GM23338 (cell line): ENCODE measurements at regions not wholly inside any gene's neighbourhood (a gene's known extent, or its start where the extent isn't known, plus 50 kb on each side); places are given as distances from the start of the nearest gene placed in this dataset.
A peak's percentile ranks its signal among the peaks of the same experiment; 100 is the strongest.

Source experiments
- ATAC-seq: fragments of 200-7000 bp; cut with Tn5 transposase; 3 replicates; pipeline ENCODE4 v1.9.1; 2020
- DNase-seq: peaks from one replicate; pipeline ENCODE4 v3.0.0-alpha.2; 2015; ENCODE audit warnings: low spot score
- H2AFZ ChIP-seq: fragments of 200-600 bp; sonication (generic); 2 replicates; pipeline ENCODE4 v1.8.0; 2016; ENCODE audit warnings: antibody characterized with exemption, mild to moderate bottlenecking, moderate library complexity
- H3F3A ChIP-seq: fragments of 200-600 bp; sonication (generic); replicated peaks from 2 replicates; pipeline ENCODE4 v1.8.0; 2017; ENCODE audit warnings: antibody characterized with exemption, mixed run types, low read depth
- H3K27ac ChIP-seq: fragments of 200-600 bp; sonication (generic); 2 replicates; pipeline ENCODE4 v1.6.1; 2016; ENCODE audit warnings: low read depth
- H3K27me3 ChIP-seq: fragments of 200-600 bp; sonication (generic); 2 replicates; pipeline ENCODE4 v1.8.0; 2016; ENCODE audit warnings: mild to moderate bottlenecking, mixed run types, moderate library complexity; ENCODE audit not compliant: insufficient read depth
- H3K36me3 ChIP-seq: fragments of 200-600 bp; sonication (generic); 2 replicates; pipeline ENCODE4 v1.8.0; 2016; ENCODE audit warnings: mild to moderate bottlenecking; ENCODE audit not compliant: insufficient read depth
- H3K4me1 ChIP-seq: fragments of 200-600 bp; sonication (generic); 2 replicates; pipeline ENCODE4 v1.8.0; 2016; ENCODE audit warnings: mild to moderate bottlenecking, moderate library complexity; ENCODE audit not compliant: insufficient read depth
- H3K4me2 ChIP-seq: fragments of 200-600 bp; sonication (generic); 2 replicates; pipeline ENCODE4 v1.7.1; 2017; ENCODE audit warnings: mixed run types
- H3K4me3 ChIP-seq: fragments of 200-600 bp; sonication (generic); 2 replicates; pipeline ENCODE4 v1.6.1; 2016; ENCODE audit warnings: mixed run types
- H3K79me2 ChIP-seq: fragments of 200-600 bp; sonication (generic); replicated peaks from 2 replicates; pipeline ENCODE4 v1.8.0; 2017; ENCODE audit warnings: mild to moderate bottlenecking; ENCODE audit not compliant: insufficient read depth
- H3K9me2 ChIP-seq: fragments of 200-600 bp; sonication (generic); 2 replicates; pipeline ENCODE4 v1.8.0; 2017; ENCODE audit not compliant: insufficient read depth
- H4K20me1 ChIP-seq: fragments of 200-600 bp; sonication (generic); replicated peaks from 2 replicates; pipeline ENCODE4 v1.8.0; 2017; ENCODE audit warnings: mild to moderate bottlenecking; ENCODE audit not compliant: insufficient read depth
- H3K27ac Mint-ChIP-seq: 2 replicates; pipeline ENCODE4 v1.8.0; 2020; ENCODE audit warnings: inconsistent platforms, mild to moderate bottlenecking, moderate library complexity, mixed read lengths
- H3K27me3 Mint-ChIP-seq: 3 replicates; pipeline ENCODE4 v1.8.0; 2022; ENCODE audit warnings: low read depth, mild to moderate bottlenecking, moderate library complexity, mixed read lengths, inconsistent platforms; ENCODE audit not compliant: insufficient read depth, poor library complexity
- H3K36me3 Mint-ChIP-seq: 3 replicates; pipeline ENCODE4 v1.8.0; 2021; ENCODE audit warnings: low read depth, mild to moderate bottlenecking, inconsistent platforms, moderate library complexity, mixed read lengths
- H3K4me1 Mint-ChIP-seq: 3 replicates; pipeline ENCODE4 v1.8.0; 2020; ENCODE audit warnings: mild to moderate bottlenecking, inconsistent platforms, mixed read lengths
- H3K4me3 Mint-ChIP-seq: 3 replicates; pipeline ENCODE4 v1.8.0; 2021; ENCODE audit warnings: moderate library complexity, mild to moderate bottlenecking, inconsistent platforms, mixed read lengths
- H3K9me3 Mint-ChIP-seq: 3 replicates; pipeline ENCODE4 v1.8.0; 2020; ENCODE audit warnings: moderate library complexity, mild to moderate bottlenecking, inconsistent platforms, mixed read lengths
- CREB1 ChIP-seq: fragments of 250-450 bp; sonication (Bioruptor Pico); IDR thresholded peaks from 2 replicates; pipeline ENCODE4 v1.5.0; 2020; ENCODE audit warnings: low read depth, mild to moderate bottlenecking, moderate library complexity
- CTCF ChIP-seq, 2 experiments: fragments of 200-600 bp in 1 of 2; sonication (generic) in 1 of 2; conservative IDR thresholded peaks; 2 replicates each; pipeline versions ENCODE4 v1.5.1 to v1.6.1; 2016 to 2017; ENCODE audit warnings: antibody characterized with exemption in 2 of 2, low read depth in 2 of 2, mild to moderate bottlenecking in 2 of 2, moderate library complexity in 1 of 2
- ETS1 ChIP-seq: IDR thresholded peaks from 2 replicates; pipeline ENCODE4 v1.6.1; 2016; ENCODE audit warnings: antibody characterized with exemption
- EZH2 ChIP-seq: fragments of 200-600 bp; sonication (generic); IDR thresholded peaks from one replicate; pipeline ENCODE4 v1.8.0; 2017; ENCODE audit warnings: antibody characterized with exemption, mild to moderate bottlenecking, low read depth; ENCODE audit not compliant: unreplicated experiment
- JUNB ChIP-seq: IDR thresholded peaks from one replicate; pipeline ENCODE4 v1.6.1; 2016; ENCODE audit warnings: antibody characterized with exemption; ENCODE audit not compliant: unreplicated experiment
- NANOG ChIP-seq: IDR thresholded peaks from 2 replicates; pipeline ENCODE4 v1.6.1; 2016; ENCODE audit warnings: antibody characterized with exemption, borderline replicate concordance
- REST ChIP-seq: IDR thresholded peaks from one replicate; pipeline ENCODE4 v1.6.1; 2018; ENCODE audit warnings: antibody characterized with exemption; ENCODE audit not compliant: unreplicated experiment
- STAT1 ChIP-seq: IDR thresholded peaks from one replicate; pipeline ENCODE4 v1.6.1; 2016; ENCODE audit warnings: antibody characterized with exemption; ENCODE audit not compliant: unreplicated experiment
- ZNF331 ChIP-seq: fragments of 250-450 bp; sonication (Bioruptor Pico); IDR thresholded peaks from 2 replicates; pipeline ENCODE4 v1.5.0; 2020; ENCODE audit warnings: low read depth, mild to moderate bottlenecking, moderate library complexity

GRCh38 chr2:128770143-128771085 lies 451.7 kb upstream of the HS6ST1 start (continued):
- TF ChIP-seq CTCF (conservative IDR thresholded peaks at IDR 0.05; ENCODE audit: low read depth in 2 of 2): no peak
- no peak for TF ChIP-seq REST
- no peak for TF ChIP-seq JUNB
- TF ChIP-seq ETS1: no peak
- no peak for TF ChIP-seq STAT1
- TF ChIP-seq CREB1 (CRISPR knock-in tag): no peak
- no peak for TF ChIP-seq NANOG
- TF ChIP-seq EZH2: no peak

- peaks cover 13% of the 10 kb centered on the region for H3K4me1 Mint-ChIP-seq
- H3K4me3 Mint-ChIP-seq: no peak overlapping the region
- H3K4me3 ChIP-seq: no peak overlapping the region
- no peak for TF ChIP-seq EZH2
- no peak for TF ChIP-seq ZNF331 (CRISPR knock-in tag)
- H3K9me3 Mint-ChIP-seq: no peaks in the 10 kb centered on the region
- H3K36me3 Mint-ChIP-seq: no peaks in the 10 kb centered on the region
- H3K4me1 ChIP-seq: peaks cover 9% of the 10 kb centered on the region
- H3K79me2 ChIP-seq: no peaks in the 10 kb centered on the region
- H3K27ac ChIP-seq: no peak overlapping the region
- H3K27ac Mint-ChIP-seq: no peak overlapping the region
- H3K36me3 ChIP-seq: no peaks in the 10 kb centered on the region
- H3F3A ChIP-seq: no peaks in the 10 kb centered on the region
- H2AFZ ChIP-seq: peak overlapping the region; percentile 95
- peaks cover 2% of the 10 kb centered on the region for H3K27me3 Mint-ChIP-seq
- 0 out of 2 replicates have a peak, but pooled peaks cover 7% of the 10 kb centered on the region for H3K9me2 ChIP-seq
- DNase-seq: no peak
- no peaks in the 10 kb centered on the region for H3K27me3 ChIP-seq
- ATAC-seq: no peak
- H4K20me1 ChIP-seq: no peaks in the 10 kb centered on the region
- H3K4me2 ChIP-seq: no peak overlapping the region
Observed at GRCh38 chr2:128771401-128771800, 452.7 kb upstream of the HS6ST1 start.
